Fibroblast of pulmonary artery (primary cell): ENCODE measurements at regions not wholly inside any gene's neighbourhood (a gene's known extent, or its start where the extent isn't known, plus 50 kb on each side); places are given as distances from the start of the nearest gene placed in this dataset.

Source experiments
- DNase-seq: peaks from one replicate; pipeline ENCODE4 v3.0.0-alpha.2; 2010; ENCODE audit warnings: low read depth
- H3K4me3 ChIP-seq: replicated peaks from 2 replicates; pipeline ENCODE4 v1.5.1; 2011; ENCODE audit warnings: low read depth, mild to moderate bottlenecking, control low read depth, low read length, moderate library complexity
- CTCF ChIP-seq: IDR thresholded peaks from 2 replicates; pipeline ENCODE4 v1.5.1; 2011; ENCODE audit warnings: mild to moderate bottlenecking, control low read depth, low read length, inconsistent platforms; ENCODE audit errors: missing control alignments

GRCh38 chr2:41460661-41461060, 587.2 kb upstream of the PKDCC start:
- DNase-seq: no peak
- TF ChIP-seq CTCF: no peak
- no peak overlapping the region for H3K4me3 ChIP-seq

GRCh38 chr2:41464395-41464794, 583.4 kb upstream of the PKDCC start:
- no peak for DNase-seq
- no peak for TF ChIP-seq CTCF
- H3K4me3 ChIP-seq: no peak overlapping the region

- no peak for DNase-seq
- no peak for TF ChIP-seq CTCF
- no peak overlapping the region for H3K4me3 ChIP-seq
These were observed 571.9 kb upstream of the PKDCC start for GRCh38 chr2:41475959-41476358.

- TF ChIP-seq CTCF: no peak
- no peak for DNase-seq
- no peak overlapping the region for H3K4me3 ChIP-seq
These were observed 565.2 kb upstream of the PKDCC start for GRCh38 chr2:41482659-41483058.

- H3K4me3 ChIP-seq: no peak overlapping the region
- no peak for DNase-seq
- TF ChIP-seq CTCF: no peak
These were observed 564.6 kb upstream of the PKDCC start for GRCh38 chr2:41483226-41483625.

GRCh38 chr2:41483982-41484857, 563.6 kb upstream of the PKDCC start:
- no peak for TF ChIP-seq CTCF
- no peak overlapping the region for H3K4me3 ChIP-seq
- no peak for DNase-seq

- no peak for TF ChIP-seq CTCF
- DNase-seq: no peak
- no peak overlapping the region for H3K4me3 ChIP-seq
These were observed 563.0 kb upstream of the PKDCC start for GRCh38 chr2:41484858-41485234.
